DND-41 (cell line): ENCODE measurements at regions not wholly inside any gene's neighbourhood (a gene's known extent, or its start where the extent isn't known, plus 50 kb on each side); places are given as distances from the start of the nearest gene placed in this dataset.

Experiments used
- EZH2 ChIP-seq: IDR thresholded peaks from 3 replicates; pipeline ENCODE4 v1.6.1; 2012; ENCODE audit warnings: borderline replicate concordance, low read depth, mild to moderate bottlenecking, moderate library complexity, low read length, inconsistent platforms; ENCODE audit not compliant: severe bottlenecking
- TF ChIP-seq, protein P1 (sequence below): IDR thresholded peaks from 2 replicates; pipeline ENCODE4 v1.5.1; 2012; ENCODE audit warnings: borderline replicate concordance, low read length, moderate library complexity, mild to moderate bottlenecking; ENCODE audit not compliant: poor library complexity, severe bottlenecking; ENCODE audit errors: extremely low read depth

DNA sequence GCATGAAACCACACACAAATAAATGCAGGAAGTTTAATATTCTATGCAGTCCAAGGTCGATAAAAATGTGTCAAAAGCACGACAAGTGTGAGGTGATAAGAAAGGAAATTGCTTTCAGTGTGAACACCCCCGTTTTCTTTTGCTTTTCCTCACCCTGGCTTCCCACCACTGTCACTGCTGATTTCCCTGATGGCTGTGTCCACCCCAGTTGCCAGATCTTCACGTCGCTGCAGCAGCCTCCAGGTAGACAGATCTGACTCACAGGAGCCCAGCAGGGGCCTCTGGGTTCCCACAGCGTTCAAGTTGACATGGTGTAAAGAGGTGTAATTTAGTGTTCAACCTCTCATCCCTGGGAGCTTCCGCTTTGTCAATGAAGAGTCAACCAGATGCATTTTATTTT lies 128.0 kb upstream of the TACR1 start:
- no peak for TF ChIP-seq EZH2
- TF ChIP-seq, protein P1, sequence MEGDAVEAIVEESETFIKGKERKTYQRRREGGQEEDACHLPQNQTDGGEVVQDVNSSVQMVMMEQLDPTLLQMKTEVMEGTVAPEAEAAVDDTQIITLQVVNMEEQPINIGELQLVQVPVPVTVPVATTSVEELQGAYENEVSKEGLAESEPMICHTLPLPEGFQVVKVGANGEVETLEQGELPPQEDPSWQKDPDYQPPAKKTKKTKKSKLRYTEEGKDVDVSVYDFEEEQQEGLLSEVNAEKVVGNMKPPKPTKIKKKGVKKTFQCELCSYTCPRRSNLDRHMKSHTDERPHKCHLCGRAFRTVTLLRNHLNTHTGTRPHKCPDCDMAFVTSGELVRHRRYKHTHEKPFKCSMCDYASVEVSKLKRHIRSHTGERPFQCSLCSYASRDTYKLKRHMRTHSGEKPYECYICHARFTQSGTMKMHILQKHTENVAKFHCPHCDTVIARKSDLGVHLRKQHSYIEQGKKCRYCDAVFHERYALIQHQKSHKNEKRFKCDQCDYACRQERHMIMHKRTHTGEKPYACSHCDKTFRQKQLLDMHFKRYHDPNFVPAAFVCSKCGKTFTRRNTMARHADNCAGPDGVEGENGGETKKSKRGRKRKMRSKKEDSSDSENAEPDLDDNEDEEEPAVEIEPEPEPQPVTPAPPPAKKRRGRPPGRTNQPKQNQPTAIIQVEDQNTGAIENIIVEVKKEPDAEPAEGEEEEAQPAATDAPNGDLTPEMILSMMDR: no peak
